Astrocyte (in vitro differentiated cells and primary cell): ENCODE measurements at regions not wholly inside any gene's neighbourhood (a gene's known extent, or its start where the extent isn't known, plus 50 kb on each side); places are given as distances from the start of the nearest gene placed in this dataset.

Source experiments
- DNase-seq: peaks from one replicate; pipeline ENCODE4 v3.0.0-alpha.2; 2010; ENCODE audit warnings: low read depth
- FAIRE-seq: peaks from 2 replicates; lab custom pipeline; 2011; peaks lifted over from hg19 to GRCh38; lab: Jason Lieb, UNC
- H2AFZ ChIP-seq: 2 replicates; pipeline ENCODE4 v1.6.0; 2012; ENCODE audit warnings: low read depth, low read length, inconsistent platforms
- H3K27ac ChIP-seq: 2 replicates; pipeline ENCODE4 v1.5.1; 2011; ENCODE audit warnings: low read depth, low read length, inconsistent platforms
- H3K27me3 ChIP-seq: 2 replicates; pipeline ENCODE4 v1.6.0; 2011; ENCODE audit warnings: low read length, inconsistent platforms; ENCODE audit not compliant: insufficient read depth
- H3K36me3 ChIP-seq: 2 replicates; pipeline ENCODE4 v1.5.1; 2011; ENCODE audit warnings: low read length, inconsistent platforms; ENCODE audit not compliant: insufficient read depth
- H3K4me1 ChIP-seq: 2 replicates; pipeline ENCODE4 v1.5.1; 2011; ENCODE audit warnings: low read length, inconsistent platforms; ENCODE audit not compliant: insufficient read depth
- H3K4me2 ChIP-seq: 2 replicates; pipeline ENCODE4 v1.6.0; 2012; ENCODE audit warnings: low read length, inconsistent platforms
- H3K4me3 ChIP-seq: 2 replicates; pipeline ENCODE4 v1.5.1; 2011; ENCODE audit warnings: low read depth, mild to moderate bottlenecking, low read length, inconsistent platforms; ENCODE audit not compliant: insufficient read depth
- H3K79me2 ChIP-seq: 2 replicates; pipeline ENCODE4 v1.6.0; 2012; ENCODE audit warnings: mild to moderate bottlenecking, low read length, inconsistent platforms; ENCODE audit not compliant: insufficient read depth
- H3K9ac ChIP-seq: 2 replicates; pipeline ENCODE4 v1.6.0; 2012; ENCODE audit warnings: mild to moderate bottlenecking, low read length, inconsistent platforms
- H3K9me3 ChIP-seq: 2 replicates; pipeline ENCODE4 v1.5.1; 2012; ENCODE audit warnings: low read depth, mild to moderate bottlenecking, low read length, inconsistent platforms; ENCODE audit not compliant: insufficient read depth
- H4K20me1 ChIP-seq: 2 replicates; pipeline ENCODE4 v1.6.0; 2012; ENCODE audit warnings: low read length, inconsistent platforms; ENCODE audit not compliant: insufficient read depth
- H3K27ac Mint-ChIP-seq: one replicate; pipeline ENCODE4 v1.8.0; 2021; ENCODE audit warnings: mild to moderate bottlenecking, mixed read lengths; ENCODE audit not compliant: unreplicated experiment
- H3K27me3 Mint-ChIP-seq: one replicate; pipeline ENCODE4 v1.8.0; 2021; ENCODE audit warnings: low read depth, mixed read lengths; ENCODE audit not compliant: unreplicated experiment
- H3K36me3 Mint-ChIP-seq: one replicate; pipeline ENCODE4 v1.8.0; 2021; ENCODE audit warnings: low read depth, mixed read lengths; ENCODE audit not compliant: unreplicated experiment
- H3K4me1 Mint-ChIP-seq: one replicate; pipeline ENCODE4 v1.8.0; 2021; ENCODE audit warnings: low read depth, mixed read lengths; ENCODE audit not compliant: unreplicated experiment
- H3K4me3 Mint-ChIP-seq: one replicate; pipeline ENCODE4 v1.8.0; 2021; ENCODE audit warnings: mild to moderate bottlenecking, moderate library complexity, mixed read lengths; ENCODE audit not compliant: unreplicated experiment
- H3K9me3 Mint-ChIP-seq: one replicate; pipeline ENCODE4 v1.8.0; 2021; ENCODE audit warnings: mild to moderate bottlenecking, mixed read lengths; ENCODE audit not compliant: unreplicated experiment
- CTCF ChIP-seq: IDR thresholded peaks from 2 replicates; pipeline ENCODE4 v1.5.1; 2011; ENCODE audit warnings: low read depth, mild to moderate bottlenecking, inconsistent platforms, low read length, moderate library complexity; ENCODE audit not compliant: insufficient read depth
- EZH2 ChIP-seq: IDR thresholded peaks from 2 replicates; pipeline ENCODE4 v1.6.1; 2012; ENCODE audit warnings: mild to moderate bottlenecking, low read length, inconsistent platforms; ENCODE audit not compliant: insufficient read depth

- Histone ChIP-seq H3K9me3 (no peaks in the 10 kb centered on the region), H3K79me2 (no peaks in the 10 kb centered on the region), H3K9ac (no peak overlapping the region), H3K4me1 (no peaks in the 10 kb centered on the region), H3K27ac (no peak overlapping the region), H3K4me2 (no peak overlapping the region), H2AFZ (no peak overlapping the region), H3K4me3 (no peak overlapping the region), H3K36me3 (no peaks in the 10 kb centered on the region), H3K27me3 (no peaks in the 10 kb centered on the region), H4K20me1 (no peaks in the 10 kb centered on the region)
- H3K4me1 Mint-ChIP-seq: no peaks in the 10 kb centered on the region
- FAIRE-seq (no peak), DNase-seq (no peak)
- no peak overlapping the region for H3K27ac Mint-ChIP-seq
- H3K36me3 Mint-ChIP-seq: peaks cover 2% of the 10 kb centered on the region
- no peak overlapping the region for H3K4me3 Mint-ChIP-seq
- peaks cover 16% of the 10 kb centered on the region for H3K9me3 Mint-ChIP-seq
- no peaks in the 10 kb centered on the region for H3K27me3 Mint-ChIP-seq
- no peak for TF ChIP-seq CTCF
- TF ChIP-seq EZH2: no peak
These were observed 1498.5 kb upstream of the TMEM132C start for GRCh38 chr12:126768517-126768916.

GRCh38 chr12:126770188-126770587 is 1496.8 kb upstream of the TMEM132C start:
- Histone ChIP-seq H3K79me2 (no peaks in the 10 kb centered on the region), H3K36me3 (no peaks in the 10 kb centered on the region), H3K9ac (no peak overlapping the region), H3K9me3 (no peaks in the 10 kb centered on the region), H3K27me3 (no peaks in the 10 kb centered on the region), H3K4me1 (no peaks in the 10 kb centered on the region), H3K4me3 (no peak overlapping the region), H4K20me1 (no peaks in the 10 kb centered on the region), H3K4me2 (no peak overlapping the region), H2AFZ (no peak overlapping the region), H3K27ac (no peak overlapping the region)
- H3K9me3 Mint-ChIP-seq: peaks cover 23% of the 10 kb centered on the region
- H3K4me1 Mint-ChIP-seq: no peaks in the 10 kb centered on the region
- no peak overlapping the region for H3K27ac Mint-ChIP-seq
- H3K36me3 Mint-ChIP-seq: peaks cover 2% of the 10 kb centered on the region
- DNase-seq (no peak), FAIRE-seq (no peak)
- TF ChIP-seq CTCF: no peak
- TF ChIP-seq EZH2: no peak
- H3K4me3 Mint-ChIP-seq: no peak overlapping the region
- H3K27me3 Mint-ChIP-seq: no peaks in the 10 kb centered on the region

- no peaks in the 10 kb centered on the region for H3K4me1 Mint-ChIP-seq
- peak; percentile 68 for DNase-seq
- Histone ChIP-seq H3K27me3 (no peaks in the 10 kb centered on the region), H3K36me3 (no peaks in the 10 kb centered on the region), H3K27ac (no peak overlapping the region), H3K4me2 (no peak overlapping the region), H2AFZ (no peak overlapping the region), H3K79me2 (no peaks in the 10 kb centered on the region), H3K4me3 (no peak overlapping the region), H3K9ac (no peak overlapping the region), H4K20me1 (no peaks in the 10 kb centered on the region), H3K4me1 (no peaks in the 10 kb centered on the region), H3K9me3 (no peaks in the 10 kb centered on the region)
- FAIRE-seq: no peak
- no peaks in the 10 kb centered on the region for H3K27me3 Mint-ChIP-seq
- no peak overlapping the region for H3K4me3 Mint-ChIP-seq
- TF ChIP-seq CTCF (no peak), EZH2 (no peak)
- H3K36me3 Mint-ChIP-seq: no peaks in the 10 kb centered on the region
- H3K9me3 Mint-ChIP-seq: peaks cover 21% of the 10 kb centered on the region
- no peak overlapping the region for H3K27ac Mint-ChIP-seq
These were observed 1494.7 kb upstream of the TMEM132C start for GRCh38 chr12:126772171-126772864.
